KMS-11 (cell line): ENCODE measurements at regions not wholly inside any gene's neighbourhood (a gene's known extent, or its start where the extent isn't known, plus 50 kb on each side); places are given as distances from the start of the nearest gene placed in this dataset.

Experiments
- H2AFZ ChIP-seq: fragments of 200-600 bp; sonication (generic); 2 replicates; pipeline ENCODE4 v1.6.1; 2016; ENCODE audit warnings: antibody characterized with exemption, mixed run types, low read depth
- H3K27ac ChIP-seq: fragments of 200-600 bp; sonication (generic); 2 replicates; pipeline ENCODE4 v1.6.1; 2016; ENCODE audit warnings: mild to moderate bottlenecking, mixed run types
- H3K27me3 ChIP-seq: fragments of 200-600 bp; sonication (generic); 2 replicates; pipeline ENCODE4 v1.6.1; 2017; ENCODE audit warnings: mild to moderate bottlenecking, low read depth, mixed run types, moderate library complexity; ENCODE audit not compliant: insufficient read depth
- H3K36me3 ChIP-seq: fragments of 200-600 bp; sonication (generic); 2 replicates; pipeline ENCODE4 v1.6.1; 2017; ENCODE audit warnings: mild to moderate bottlenecking, mixed run types; ENCODE audit not compliant: insufficient read depth
- H3K4me1 ChIP-seq: fragments of 200-600 bp; sonication (generic); 2 replicates; pipeline ENCODE4 v1.6.1; 2016; ENCODE audit warnings: mild to moderate bottlenecking, low read depth, mixed run types; ENCODE audit not compliant: poor library complexity, severe bottlenecking
- H3K4me2 ChIP-seq: fragments of 200-600 bp; sonication (generic); 2 replicates; pipeline ENCODE4 v1.7.0; 2016; ENCODE audit warnings: mild to moderate bottlenecking, mixed run types
- H3K4me3 ChIP-seq: fragments of 200-600 bp; sonication (generic); IDR thresholded peaks from 2 replicates; pipeline ENCODE4 v1.6.1; 2017; ENCODE audit warnings: low read depth, low read length, mixed read lengths; ENCODE audit not compliant: insufficient read depth
- H3K79me2 ChIP-seq: fragments of 200-600 bp; sonication (generic); 2 replicates; pipeline ENCODE4 v1.6.1; 2016; ENCODE audit warnings: low read depth, mixed run types; ENCODE audit not compliant: insufficient read depth
- H3K9ac ChIP-seq: fragments of 200-600 bp; sonication (generic); 2 replicates; pipeline ENCODE4 v1.6.1; 2016; ENCODE audit warnings: mild to moderate bottlenecking, mixed run types
- H4K20me1 ChIP-seq: fragments of 200-600 bp; sonication (generic); 2 replicates; pipeline ENCODE4 v1.6.1; 2016; ENCODE audit warnings: mild to moderate bottlenecking, mixed run types; ENCODE audit not compliant: insufficient read depth
- CTCF ChIP-seq: fragments of 200-600 bp; sonication (generic); conservative IDR thresholded peaks from 2 replicates; pipeline ENCODE4 v1.6.1; 2017; ENCODE audit warnings: low read depth, mild to moderate bottlenecking, antibody characterized with exemption, low read length, moderate library complexity, mixed read lengths

DNA sequence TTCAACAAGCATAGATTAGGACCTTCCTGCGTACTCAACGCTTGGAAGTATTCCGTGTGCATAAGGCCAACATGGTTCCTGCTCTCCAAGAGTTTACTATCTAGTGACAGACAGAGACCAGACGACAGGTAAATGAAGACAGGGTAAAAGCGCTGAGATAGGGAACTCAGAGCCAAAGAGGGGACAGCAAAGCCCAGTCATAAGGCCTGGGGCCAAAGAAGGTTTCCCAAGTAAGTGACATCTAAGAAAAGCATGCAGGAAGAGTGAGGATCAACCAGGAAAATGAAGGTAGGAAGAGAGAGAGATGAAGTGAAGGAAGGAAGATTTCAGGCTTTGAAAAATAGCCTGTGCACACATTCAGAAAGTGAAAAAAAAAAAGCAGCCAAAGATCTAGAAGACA is 76.9 kb upstream of the CDH20 start:
- H2AFZ ChIP-seq = no peak overlapping the region

GRCh38 chr18:61261870-61262269 is 71.4 kb upstream of the CDH20 start:
- H3K36me3 ChIP-seq = no peaks in the 10 kb centered on the region
- H3K4me3 ChIP-seq = no peak overlapping the region
- TF ChIP-seq CTCF = no peak
- H2AFZ ChIP-seq = no peak overlapping the region
- H3K27ac ChIP-seq = no peak overlapping the region
- no peak overlapping the region for H3K4me2 ChIP-seq
- H3K9ac ChIP-seq = no peak overlapping the region
- no peaks in the 10 kb centered on the region for H3K79me2 ChIP-seq
- no peaks in the 10 kb centered on the region for H3K27me3 ChIP-seq
- no peaks in the 10 kb centered on the region for H3K4me1 ChIP-seq
- no peaks in the 10 kb centered on the region for H4K20me1 ChIP-seq

More for the DNA sequence above, 76.9 kb upstream of the CDH20 start:
- no peak overlapping the region for H3K4me2 ChIP-seq
- H3K27me3 ChIP-seq = no peaks in the 10 kb centered on the region
- no peak overlapping the region for H3K4me3 ChIP-seq
- H3K9ac ChIP-seq = no peak overlapping the region
- no peaks in the 10 kb centered on the region for H3K79me2 ChIP-seq
- H3K4me1 ChIP-seq = no peaks in the 10 kb centered on the region
- no peaks in the 10 kb centered on the region for H4K20me1 ChIP-seq
- no peak overlapping the region for H3K27ac ChIP-seq
- no peak for TF ChIP-seq CTCF
- no peaks in the 10 kb centered on the region for H3K36me3 ChIP-seq

GRCh38 chr18:61272793-61273192 is 60.4 kb upstream of the CDH20 start:
- Histone ChIP-seq H4K20me1 (no peaks in the 10 kb centered on the region), H3K27me3 (no peaks in the 10 kb centered on the region)

GRCh38 chr18:61273533-61273932 is 59.7 kb upstream of the CDH20 start:
- Histone ChIP-seq H3K27me3 (no peaks in the 10 kb centered on the region), H3K4me3 (no peak overlapping the region), H2AFZ (no peak overlapping the region), H3K4me1 (no peaks in the 10 kb centered on the region), H3K4me2 (no peak overlapping the region), H3K27ac (no peak overlapping the region), H3K9ac (no peak overlapping the region), H3K36me3 (no peaks in the 10 kb centered on the region), H3K79me2 (no peaks in the 10 kb centered on the region), H4K20me1 (no peaks in the 10 kb centered on the region)
- no peak for TF ChIP-seq CTCF

More at GRCh38 chr18:61272793-61273192, 60.4 kb upstream of the CDH20 start:
- Histone ChIP-seq H2AFZ (no peak overlapping the region), H3K4me2 (no peak overlapping the region), H3K79me2 (no peaks in the 10 kb centered on the region), H3K9ac (no peak overlapping the region), H3K36me3 (no peaks in the 10 kb centered on the region), H3K4me3 (no peak overlapping the region), H3K27ac (no peak overlapping the region), H3K4me1 (no peaks in the 10 kb centered on the region)
- no peak for TF ChIP-seq CTCF
